ENCODE measurements at regions not wholly inside any gene's neighbourhood (a gene's known extent, or its start where the extent isn't known, plus 50 kb on each side); places are given as distances from the start of the nearest gene placed in this dataset.
A peak's percentile ranks its signal among the peaks of the same experiment; 100 is the strongest.

GRCh38 chr7:130886438-130887135, 152.6 kb upstream of the KLF14 start:
- no peak for TF ChIP-seq CTCF (IDR thresholded peaks at IDR 0.05; ENCODE audit: insufficient read depth, low read length, severe bottlenecking)

GRCh38 chr7:130887182-130887956, 153.4 kb upstream of the KLF14 start:
- Histone ChIP-seq H3K27me3 (ENCODE audit: control insufficient read depth, insufficient read depth, low read length) (no peaks in the 10 kb centered on the region), H3K4me3 (ENCODE audit: low read depth, low read length) (no peak overlapping the region), H3K36me3 (ENCODE audit: control insufficient read depth, insufficient read depth, low read length) (peaks cover 17% of the 10 kb centered on the region)
- peak; percentile 90 for DNase-seq (ENCODE audit: low read depth)
- no peak for FAIRE-seq
- no peak for TF ChIP-seq CTCF (IDR thresholded peaks at IDR 0.05; ENCODE audit: insufficient read depth, low read length, severe bottlenecking)

More at GRCh38 chr7:130886438-130887135, 152.6 kb upstream of the KLF14 start:
- H3K27me3 ChIP-seq (ENCODE audit: control insufficient read depth, insufficient read depth, low read length) = no peaks in the 10 kb centered on the region
- DNase-seq (ENCODE audit: low read depth) = no peak
- H3K36me3 ChIP-seq (ENCODE audit: control insufficient read depth, insufficient read depth, low read length) = peaks cover 21% of the 10 kb centered on the region
- no peak for FAIRE-seq
- H3K4me3 ChIP-seq (ENCODE audit: low read depth, low read length) = no peak overlapping the region

GRCh38 chr7:130887957-130888371, 154.0 kb upstream of the KLF14 start:
- DNase-seq (ENCODE audit: low read depth) (no peak), FAIRE-seq (no peak)
- Histone ChIP-seq H3K36me3 (ENCODE audit: control insufficient read depth, insufficient read depth, low read length) (peaks cover 12% of the 10 kb centered on the region), H3K4me3 (ENCODE audit: low read depth, low read length) (no peak overlapping the region), H3K27me3 (ENCODE audit: control insufficient read depth, insufficient read depth, low read length) (no peaks in the 10 kb centered on the region)
- TF ChIP-seq CTCF (IDR thresholded peaks at IDR 0.05; ENCODE audit: insufficient read depth, low read length, severe bottlenecking) = no peak

- Histone ChIP-seq H3K36me3 (ENCODE audit: control insufficient read depth, insufficient read depth, low read length) (peaks cover 12% of the 10 kb centered on the region), H3K4me3 (ENCODE audit: low read depth, low read length) (no peak overlapping the region), H3K27me3 (ENCODE audit: control insufficient read depth, insufficient read depth, low read length) (no peaks in the 10 kb centered on the region)
- TF ChIP-seq CTCF (IDR thresholded peaks at IDR 0.05; ENCODE audit: insufficient read depth, low read length, severe bottlenecking) = no peak
- no peak for FAIRE-seq
- no peak for DNase-seq (ENCODE audit: low read depth)
These were observed 154.5 kb upstream of the KLF14 start for GRCh38 chr7:130888468-130888867.

GRCh38 chr7:130890176-130891020, 156.4 kb upstream of the KLF14 start:
- no peaks in the 10 kb centered on the region for H3K27me3 ChIP-seq (ENCODE audit: control insufficient read depth, insufficient read depth, low read length)
- H3K36me3 ChIP-seq (ENCODE audit: control insufficient read depth, insufficient read depth, low read length) = peaks cover 8% of the 10 kb centered on the region
- no peak for TF ChIP-seq CTCF (IDR thresholded peaks at IDR 0.05; ENCODE audit: insufficient read depth, low read length, severe bottlenecking)
- H3K4me3 ChIP-seq (ENCODE audit: low read depth, low read length) = no peak overlapping the region
- FAIRE-seq (no peak), DNase-seq (ENCODE audit: low read depth) (no peak)

All from bronchial epithelial cell (primary cell).